SK-N-SH (cell line): ENCODE measurements at regions not wholly inside any gene's neighbourhood (a gene's known extent, or its start where the extent isn't known, plus 50 kb on each side); places are given as distances from the start of the nearest gene placed in this dataset.

Source experiments
- CTCF ChIA-PET: fragments of 300-600, 350-600 bp; formaldehyde crosslinking; extraction: SDS; loops from one replicate; lab custom pipeline; 2021; lab: Yijun Ruan, JAX
- POLR2A ChIA-PET: fragments of 350-600 bp; sonication (Branson Sonifier 250); formaldehyde crosslinking; extraction: SDS; loops from one replicate; lab custom pipeline; 2020; ENCODE audit warnings: antibody characterized with exemption, inconsistent platforms; lab: Yijun Ruan, JAX
- DNase-seq: peaks from one replicate; pipeline ENCODE4 v3.0.0; 2012
- H2AFZ ChIP-seq: fragments of 200-600 bp; sonication (generic); 2 replicates; pipeline ENCODE4 v1.8.1; 2016; ENCODE audit warnings: antibody characterized with exemption, mild to moderate bottlenecking, low read depth
- H3F3A ChIP-seq: fragments of 200-600 bp; sonication (generic); replicated peaks from 2 replicates; pipeline ENCODE3; 2016; ENCODE audit warnings: antibody characterized with exemption, mild to moderate bottlenecking; ENCODE audit not compliant: insufficient read depth
- H3K27ac ChIP-seq, 2 experiments: fragments of 200-500 bp in 1 of 2; fragments of 200-600 bp in 1 of 2; sonication (Bioruptor generic) in 1 of 2; sonication (generic), shearing (Covaris generic) in 1 of 2; 2 replicates each; pipeline versions ENCODE4 v1.5.1 to v1.6.1; 2014 to 2016; ENCODE audit warnings: low read depth in 2 of 2, inconsistent platforms in 1 of 2, low read length in 1 of 2, mild to moderate bottlenecking in 1 of 2, mixed read lengths in 1 of 2
- H3K27me3 ChIP-seq: fragments of 200-600 bp; sonication (generic), shearing (Covaris generic); 2 replicates; pipeline ENCODE4 v1.6.1; 2016; ENCODE audit warnings: mixed run types; ENCODE audit not compliant: insufficient read depth
- H3K36me3 ChIP-seq, 2 experiments: fragments of 200-500 bp in 1 of 2; fragments of 200-600 bp in 1 of 2; sonication (Bioruptor generic) in 1 of 2; sonication (generic) in 1 of 2; replicated peaks in 1 of 2; 2 replicates each; pipeline versions ENCODE3 to v1.5.1; 2014 to 2016; ENCODE audit warnings: low read length in 1 of 2, mild to moderate bottlenecking in 1 of 2; ENCODE audit not compliant: insufficient read depth in 2 of 2, control insufficient read depth in 1 of 2
- H3K4me1 ChIP-seq, 2 experiments: fragments of 200-500 bp in 1 of 2; fragments of 200-600 bp in 1 of 2; sonication (Bioruptor generic) in 1 of 2; sonication (generic), shearing (Covaris generic) in 1 of 2; 2 replicates each; pipeline versions ENCODE4 v1.5.1 to v1.6.1; 2014 to 2016; ENCODE audit warnings: low read depth in 1 of 2, low read length in 1 of 2, mixed run types in 1 of 2; ENCODE audit not compliant: insufficient read depth in 2 of 2, control insufficient read depth in 1 of 2
- H3K4me2 ChIP-seq: fragments of 200-600 bp; sonication (generic), shearing (Covaris generic); 2 replicates; pipeline ENCODE4 v1.6.1; 2017; ENCODE audit warnings: mixed run types
- H3K4me3 ChIP-seq, 2 experiments: fragments of 200-500 bp in 1 of 2; fragments of 200-600 bp in 1 of 2; sonication (Bioruptor generic) in 1 of 2; sonication (generic), shearing (Covaris generic) in 1 of 2; 2 replicates each; pipeline versions ENCODE4 v1.5.1 to v1.8.1; 2014 to 2016; ENCODE audit warnings: low read depth in 2 of 2, inconsistent platforms in 1 of 2, low read length in 1 of 2, mild to moderate bottlenecking in 1 of 2, mixed read lengths in 1 of 2, moderate library complexity in 1 of 2
- H3K79me2 ChIP-seq: fragments of 200-600 bp; sonication (generic); 2 replicates; pipeline ENCODE4 v1.8.1; 2017; ENCODE audit warnings: mild to moderate bottlenecking; ENCODE audit not compliant: insufficient read depth
- H3K9ac ChIP-seq: fragments of 200-600 bp; sonication (generic); 2 replicates; pipeline ENCODE4 v1.6.1; 2017; ENCODE audit warnings: mixed run types
- H3K9me2 ChIP-seq: fragments of 200-600 bp; sonication (generic); 2 replicates; pipeline ENCODE4 v1.6.1; 2017; ENCODE audit warnings: mixed run types
- H3K9me3 ChIP-seq: fragments of 200-600 bp; sonication (generic); 2 replicates; pipeline ENCODE4 v1.6.1; 2017; ENCODE audit warnings: mixed run types, mild to moderate bottlenecking, moderate library complexity
- H4K20me1 ChIP-seq: fragments of 200-600 bp; sonication (generic); 2 replicates; pipeline ENCODE4 v1.6.1; 2017; ENCODE audit warnings: mild to moderate bottlenecking, mixed run types; ENCODE audit not compliant: insufficient read depth
- FOXJ3 ChIP-seq: sonication (generic); formaldehyde crosslinking; IDR thresholded peaks from 2 replicates; pipeline ENCODE4 v1.5.1; 2020; ENCODE audit warnings: mild to moderate bottlenecking, missing genetic modification reagents
- MXI1 ChIP-seq: IDR thresholded peaks from 2 replicates; pipeline ENCODE4 v1.6.1; 2012; ENCODE audit warnings: mild to moderate bottlenecking, low read depth, low read length, improper control_type of control experiment
- SMC3 ChIP-seq: IDR thresholded peaks from 2 replicates; pipeline ENCODE4 v1.6.1; 2012; ENCODE audit warnings: low read depth, low read length, improper control_type of control experiment
- TCF12 ChIP-seq: IDR thresholded peaks from 2 replicates; pipeline ENCODE4 v1.4.0; 2012
- USF2 ChIP-seq: fragments of 150-350 bp; IDR thresholded peaks from 2 replicates; pipeline ENCODE4 v1.6.1; 2017; ENCODE audit warnings: antibody characterized with exemption, low read length, low read depth, borderline replicate concordance
- ZBTB33 ChIP-seq: IDR thresholded peaks from 2 replicates; pipeline ENCODE4 v1.4.0; 2012; ENCODE audit warnings: low read depth, borderline replicate concordance
- WGBS: methylation state at CpG from one replicate; pipeline ENCODE4 v1.1.6; 2017; ENCODE audit warnings: low lambda C conversion rate; 5-methylcytosine and 5-hydroxymethylcytosine counted together

- ChIA-PET CTCF (no interaction called here), POLR2A (no interaction called here)
- Histone ChIP-seq H3K9me3 (no peaks in the 10 kb centered on the region; the same call in 1 of the 2 replicates), H3K9ac (no peak overlapping the region), H3K9me2 (no peaks in the 10 kb centered on the region), H3K4me1 (no peaks in the 10 kb centered on the region), H3K4me2 (no peak overlapping the region), H4K20me1 (no peaks in the 10 kb centered on the region), H3K27me3 (no peaks in the 10 kb centered on the region), H3K79me2 (no peaks in the 10 kb centered on the region), H3K4me3 (no peak overlapping the region), H3K27ac (no peak overlapping the region), H3F3A (no peaks in the 10 kb centered on the region), H2AFZ (no peak overlapping the region), H3K36me3 (no peaks in the 10 kb centered on the region)
- WGBS, result 72% methylated on average over 1 of the region's 1 CpG
- no peak for DNase-seq
- no peak for TF ChIP-seq USF2
Measured at GRCh38 chr15:36090286-36090946, 489.0 kb upstream of the CDIN1 start.

GRCh38 chr15:36106640-36107335 lies 472.6 kb upstream of the CDIN1 start:
- 86% methylated on average over 6 of the region's 6 CpGs for WGBS
- Histone ChIP-seq H3K4me3 (no peak overlapping the region), H3K4me1 (no peaks in the 10 kb centered on the region; a peak in 2 of 4 replicates), H3K36me3 (no peaks in the 10 kb centered on the region), H3K27ac (no peak overlapping the region), H3K4me2 (no peak overlapping the region), H3K9me2 (no peaks in the 10 kb centered on the region), H3K27me3 (no peaks in the 10 kb centered on the region), H4K20me1 (no peaks in the 10 kb centered on the region), H3K79me2 (no peaks in the 10 kb centered on the region), H3K9me3 (no peaks in the 10 kb centered on the region), H2AFZ (no peak overlapping the region), H3K9ac (no peak overlapping the region), H3F3A (peaks cover 5% of the 10 kb centered on the region)
- DNase-seq, result no peak
- POLR2A ChIA-PET, result no interaction called here
- CTCF ChIA-PET, result no interaction called here
- TF ChIP-seq USF2 (no peak), TCF12 (no peak), ZBTB33 (no peak), SMC3 (no peak), MXI1 (no peak), FOXJ3 (CRISPR knock-in tag) (no peak)
